CD4-positive, CD25-positive, alpha-beta regulatory T cell (primary cell): ENCODE measurements at regions not wholly inside any gene's neighbourhood (a gene's known extent, or its start where the extent isn't known, plus 50 kb on each side); places are given as distances from the start of the nearest gene placed in this dataset.

Experiments
- ATAC-seq, 2 donors: fragments of 150-1000 bp; cut with Tn5 transposase; one replicate each; pipeline ENCODE4 v1.10.0; 2021; ENCODE audit warnings: low read depth in 2 of 2, moderate number of reproducible peaks in 2 of 2, moderate library complexity in 1 of 2
- DNase-seq, 3 donors: peaks; one replicate each; pipeline versions ENCODE4 v3.0.0 to v3.0.0-alpha.2; 2012 to 2022; ENCODE audit warnings: mixed read lengths in 1 of 3
- H3K27ac ChIP-seq: one replicate; pipeline ENCODE4 v1.7.0; 2013; ENCODE audit warnings: mild to moderate bottlenecking, low read length; ENCODE audit not compliant: insufficient read depth, poor library complexity, severe bottlenecking
- H3K27me3 ChIP-seq: one replicate; pipeline ENCODE4 v1.7.0; 2013; ENCODE audit warnings: low read length; ENCODE audit not compliant: control insufficient read depth, insufficient read depth
- H3K36me3 ChIP-seq: one replicate; pipeline ENCODE4 v1.7.0; 2013; ENCODE audit warnings: mild to moderate bottlenecking, low read length, moderate library complexity; ENCODE audit not compliant: control insufficient read depth, insufficient read depth
- H3K4me1 ChIP-seq: 2 replicates; pipeline ENCODE4 v1.7.0; 2013; ENCODE audit warnings: mild to moderate bottlenecking, low read length; ENCODE audit not compliant: insufficient read depth, control insufficient read depth, poor library complexity, severe bottlenecking
- H3K4me3 ChIP-seq: one replicate; pipeline ENCODE4 v1.7.0; 2013; ENCODE audit warnings: low read depth, mild to moderate bottlenecking, low read length, moderate library complexity
- H3K9me3 ChIP-seq, 2 experiments: 1 replicate in 1 of 2; 2 replicates in 1 of 2; pipeline ENCODE4 v1.7.0; 2013; ENCODE audit warnings: low read length in 2 of 2, mild to moderate bottlenecking in 1 of 2, moderate library complexity in 1 of 2; ENCODE audit not compliant: control insufficient read depth in 2 of 2
- H3K27ac Mint-ChIP-seq, 3 donors: one replicate each; pipeline ENCODE4 v1.8.0; 2020 to 2022; ENCODE audit warnings: mild to moderate bottlenecking in 3 of 3, mixed read lengths in 3 of 3, moderate library complexity in 2 of 3
- H3K27me3 Mint-ChIP-seq: one replicate; pipeline ENCODE4 v1.8.0; 2022; ENCODE audit warnings: mild to moderate bottlenecking, mixed read lengths
- H3K36me3 Mint-ChIP-seq: one replicate; pipeline ENCODE4 v1.8.0; 2020; ENCODE audit warnings: mixed read lengths
- H3K4me1 Mint-ChIP-seq, 4 donors: one replicate each; pipeline ENCODE4 v1.8.0; 2020 to 2022; ENCODE audit warnings: mixed read lengths in 4 of 4, mild to moderate bottlenecking in 1 of 4
- H3K4me3 Mint-ChIP-seq, 4 donors: one replicate each; pipeline ENCODE4 v1.8.0; 2020 to 2022; ENCODE audit warnings: mild to moderate bottlenecking in 4 of 4, mixed read lengths in 4 of 4, moderate library complexity in 3 of 4
- H3K9me3 Mint-ChIP-seq, 7 donors: one replicate each; pipeline ENCODE4 v1.8.0; 2020 to 2022; ENCODE audit warnings: mixed read lengths in 7 of 7, mild to moderate bottlenecking in 3 of 7, moderate library complexity in 2 of 7

- peaks cover 0 to 13% (median 3%) of the 10 kb centered on the region in 7 donors for H3K9me3 Mint-ChIP-seq
- no peaks in the 10 kb centered on the region for H3K36me3 Mint-ChIP-seq
- H3K27me3 ChIP-seq: no peaks in the 10 kb centered on the region
- no peak overlapping the region for H3K27ac Mint-ChIP-seq
- DNase-seq (no peak), ATAC-seq (no peak)
- no peaks in the 10 kb centered on the region for H3K4me1 Mint-ChIP-seq
- no peaks in the 10 kb centered on the region for H3K9me3 ChIP-seq
- H3K4me3 ChIP-seq: no peak overlapping the region
- H3K36me3 ChIP-seq: no peaks in the 10 kb centered on the region
- peaks cover 7% of the 10 kb centered on the region for H3K27me3 Mint-ChIP-seq
- no peak overlapping the region for H3K4me3 Mint-ChIP-seq
- no peak overlapping the region for H3K27ac ChIP-seq
- no peaks in the 10 kb centered on the region for H3K4me1 ChIP-seq
Measured at GRCh38 chr5:15383469-15383868, 116.5 kb upstream of the FBXL7 start.

- no peaks in the 10 kb centered on the region for H3K36me3 ChIP-seq
- H3K4me3 ChIP-seq: no peak overlapping the region
- H3K27me3 Mint-ChIP-seq: peaks cover 7% of the 10 kb centered on the region
- no peaks in the 10 kb centered on the region for H3K4me1 ChIP-seq
- no peak overlapping the region for H3K27ac ChIP-seq
- H3K9me3 Mint-ChIP-seq: peaks cover 0 to 10% (median 3%) of the 10 kb centered on the region in 7 donors
- H3K36me3 Mint-ChIP-seq: no peaks in the 10 kb centered on the region
- no peaks in the 10 kb centered on the region for H3K9me3 ChIP-seq
- no peaks in the 10 kb centered on the region for H3K4me1 Mint-ChIP-seq
- DNase-seq (no peak), ATAC-seq (no peak)
- H3K27me3 ChIP-seq: no peaks in the 10 kb centered on the region
- H3K4me3 Mint-ChIP-seq: no peak overlapping the region
- H3K27ac Mint-ChIP-seq: no peak overlapping the region
Measured at GRCh38 chr5:15383021-15383420, 117.0 kb upstream of the FBXL7 start.

GRCh38 chr5:15377573-15378340 is 122.2 kb upstream of the FBXL7 start:
- H3K27me3 ChIP-seq: no peaks in the 10 kb centered on the region
- Mint-ChIP-seq H3K4me3 (no peak overlapping the region), H3K9me3 (peaks cover 0 to 13% (median 3%) of the 10 kb centered on the region in 7 donors), H3K36me3 (no peaks in the 10 kb centered on the region), H3K27ac (no peak overlapping the region), H3K27me3 (no peaks in the 10 kb centered on the region), H3K4me1 (no peaks in the 10 kb centered on the region)
- no peaks in the 10 kb centered on the region for H3K36me3 ChIP-seq
- H3K4me3 ChIP-seq: no peak overlapping the region
- ATAC-seq (no peak), DNase-seq (no peak)
- no peaks in the 10 kb centered on the region for H3K9me3 ChIP-seq
- H3K4me1 ChIP-seq: no peaks in the 10 kb centered on the region
- H3K27ac ChIP-seq: no peak overlapping the region

- H3K4me3 Mint-ChIP-seq: no peak overlapping the region
- no peak overlapping the region for H3K27ac Mint-ChIP-seq
- H3K4me1 ChIP-seq: no peaks in the 10 kb centered on the region
- no peaks in the 10 kb centered on the region for H3K27me3 Mint-ChIP-seq
- no peaks in the 10 kb centered on the region for H3K36me3 ChIP-seq
- H3K27me3 ChIP-seq: no peaks in the 10 kb centered on the region
- no peaks in the 10 kb centered on the region for H3K4me1 Mint-ChIP-seq
- H3K27ac ChIP-seq: no peak overlapping the region
- peaks cover 0 to 13% (median 3%) of the 10 kb centered on the region in 7 donors for H3K9me3 Mint-ChIP-seq
- H3K36me3 Mint-ChIP-seq: no peaks in the 10 kb centered on the region
- no peak overlapping the region for H3K4me3 ChIP-seq
- no peaks in the 10 kb centered on the region for H3K9me3 ChIP-seq
- ATAC-seq (no peak), DNase-seq (no peak)
Measured at GRCh38 chr5:15376803-15377202, 123.2 kb upstream of the FBXL7 start.

GRCh38 chr5:15376088-15376487 is 123.9 kb upstream of the FBXL7 start:
- no peak for ATAC-seq
- no peak for DNase-seq
- no peaks in the 10 kb centered on the region for H3K27me3 ChIP-seq
- no peak overlapping the region for H3K4me3 ChIP-seq
- Mint-ChIP-seq H3K27ac (no peak overlapping the region), H3K9me3 (peaks cover 0 to 13% (median 3%) of the 10 kb centered on the region in 7 donors), H3K4me1 (no peaks in the 10 kb centered on the region), H3K27me3 (no peaks in the 10 kb centered on the region), H3K36me3 (no peaks in the 10 kb centered on the region), H3K4me3 (no peak overlapping the region)
- H3K27ac ChIP-seq: no peak overlapping the region
- H3K4me1 ChIP-seq: no peaks in the 10 kb centered on the region
- no peaks in the 10 kb centered on the region for H3K9me3 ChIP-seq
- H3K36me3 ChIP-seq: no peaks in the 10 kb centered on the region

- no peaks in the 10 kb centered on the region for H3K4me1 ChIP-seq
- no peaks in the 10 kb centered on the region for H3K36me3 ChIP-seq
- Mint-ChIP-seq H3K27me3 (no peaks in the 10 kb centered on the region), H3K36me3 (no peaks in the 10 kb centered on the region), H3K4me1 (no peaks in the 10 kb centered on the region), H3K4me3 (no peak overlapping the region), H3K9me3 (peaks cover 0 to 13% (median 3%) of the 10 kb centered on the region in 7 donors), H3K27ac (no peak overlapping the region)
- DNase-seq: no peak
- H3K4me3 ChIP-seq: no peak overlapping the region
- H3K27me3 ChIP-seq: no peaks in the 10 kb centered on the region
- no peak for ATAC-seq
- no peaks in the 10 kb centered on the region for H3K9me3 ChIP-seq
- no peak overlapping the region for H3K27ac ChIP-seq
Measured at GRCh38 chr5:15375559-15375958, 124.4 kb upstream of the FBXL7 start.

- ATAC-seq: no peak
- H3K27me3 ChIP-seq: no peaks in the 10 kb centered on the region
- no peak overlapping the region for H3K27ac Mint-ChIP-seq
- H3K36me3 Mint-ChIP-seq: no peaks in the 10 kb centered on the region
- H3K9me3 ChIP-seq: no peaks in the 10 kb centered on the region
- no peak overlapping the region for H3K4me3 ChIP-seq
- H3K36me3 ChIP-seq: no peaks in the 10 kb centered on the region
- no peaks in the 10 kb centered on the region for H3K4me1 ChIP-seq
- H3K4me3 Mint-ChIP-seq: no peak overlapping the region
- no peaks in the 10 kb centered on the region for H3K4me1 Mint-ChIP-seq
- no peaks in the 10 kb centered on the region for H3K27me3 Mint-ChIP-seq
- no peak for DNase-seq
- no peak overlapping the region for H3K27ac ChIP-seq
- H3K9me3 Mint-ChIP-seq: peaks cover 0 to 13% (median 3%) of the 10 kb centered on the region in 7 donors
Measured at GRCh38 chr5:15374886-15375285, 125.1 kb upstream of the FBXL7 start.

- Mint-ChIP-seq H3K36me3 (no peaks in the 10 kb centered on the region), H3K27me3 (no peaks in the 10 kb centered on the region)
- no peak for ATAC-seq
Measured at GRCh38 chr5:15373151-15373550, 126.8 kb upstream of the FBXL7 start.

More at GRCh38 chr5:15373151-15373550, 126.8 kb upstream of the FBXL7 start:
- Mint-ChIP-seq H3K9me3 (peaks cover 0 to 9% (median 3%) of the 10 kb centered on the region in 7 donors), H3K4me3 (no peak overlapping the region), H3K4me1 (no peaks in the 10 kb centered on the region), H3K27ac (no peak overlapping the region)
- H3K27me3 ChIP-seq: no peaks in the 10 kb centered on the region
- no peaks in the 10 kb centered on the region for H3K9me3 ChIP-seq
- no peaks in the 10 kb centered on the region for H3K4me1 ChIP-seq
- no peaks in the 10 kb centered on the region for H3K36me3 ChIP-seq
- H3K4me3 ChIP-seq: no peak overlapping the region
- no peak overlapping the region for H3K27ac ChIP-seq
- no peak for DNase-seq
